A673 (cell line): ENCODE measurements at regions not wholly inside any gene's neighbourhood (a gene's known extent, or its start where the extent isn't known, plus 50 kb on each side); places are given as distances from the start of the nearest gene placed in this dataset.

ENCODE experiments used
- BruUV-seq: library from RNA; stranded (reverse); fragments of 400-500 nt; replicated peaks from 2 replicates; lab custom pipeline; 2021; lab: Mats Ljungman, UMichigan
- CTCF ChIA-PET: fragments of 300-600 bp; sonication (Branson Sonifier 250); formaldehyde crosslinking; loops from one replicate; lab custom pipeline; 2022; ENCODE audit warnings: antibody characterized with exemption; lab: Charles Lee
- POLR2A ChIA-PET: fragments of 300-600 bp; sonication (Branson Sonifier 250); formaldehyde crosslinking; loops from one replicate; lab custom pipeline; 2022; ENCODE audit warnings: antibody characterized with exemption; ENCODE audit not compliant: low non-redundant PET; lab: Charles Lee
- DNase-seq: peaks from one replicate; pipeline ENCODE4 v3.0.0-alpha.2; 2015; ENCODE audit warnings: low spot score
- H3K27ac ChIP-seq: fragments of 200-600 bp; sonication (generic); 2 replicates; pipeline ENCODE4 v1.5.1; 2016; ENCODE audit warnings: mixed run types, low read depth, mild to moderate bottlenecking, mixed read lengths, antibody characterized with exemption, low read length; ENCODE audit not compliant: poor library complexity, severe bottlenecking
- H3K27me3 ChIP-seq: fragments of 200-600 bp; sonication (generic); replicated peaks from 2 replicates; pipeline ENCODE4 v1.6.1; 2017; ENCODE audit warnings: mixed run types, low read depth, mild to moderate bottlenecking, mixed read lengths, antibody characterized with exemption, low read length; ENCODE audit not compliant: insufficient read depth, poor library complexity
- H3K36me3 ChIP-seq: fragments of 200-600 bp; sonication (generic); 2 replicates; pipeline ENCODE4 v1.6.1; 2016; ENCODE audit warnings: mixed run types, mild to moderate bottlenecking, mixed read lengths, antibody characterized with exemption, low read length; ENCODE audit not compliant: insufficient read depth, poor library complexity, severe bottlenecking
- H3K4me1 ChIP-seq: fragments of 200-600 bp; sonication (generic); 2 replicates; pipeline ENCODE4 v1.6.1; 2017; ENCODE audit warnings: mixed run types, mild to moderate bottlenecking, mixed read lengths, antibody characterized with exemption, low read length; ENCODE audit not compliant: insufficient read depth, poor library complexity, severe bottlenecking
- H3K4me3 ChIP-seq: fragments of 200-600 bp; sonication (generic); 2 replicates; pipeline ENCODE4 v1.5.1; 2016; ENCODE audit warnings: low read depth, mixed run types, mild to moderate bottlenecking, mixed read lengths, low read length; ENCODE audit not compliant: poor library complexity, severe bottlenecking
- H3K9me3 ChIP-seq: fragments of 200-600 bp; sonication (generic); 2 replicates; pipeline ENCODE4 v1.6.1; 2016; ENCODE audit warnings: mixed run types, low read depth, mild to moderate bottlenecking, mixed read lengths, antibody characterized with exemption, low read length; ENCODE audit not compliant: poor library complexity, severe bottlenecking
- CTCF ChIP-seq: fragments of 300-800, 200-600 bp; sonication (generic); conservative IDR thresholded peaks from 2 replicates; pipeline ENCODE4 v1.5.1; 2017; ENCODE audit warnings: low read depth, mild to moderate bottlenecking, antibody characterized with exemption, low read length, moderate library complexity, mixed read lengths
- EZH2 ChIP-seq: fragments of 200-600 bp; sonication (generic); IDR thresholded peaks from 2 replicates; pipeline ENCODE4 v1.6.1; 2017; ENCODE audit warnings: borderline replicate concordance, low read depth, mild to moderate bottlenecking, mixed read lengths, antibody characterized with exemption, low read length; ENCODE audit not compliant: poor library complexity, severe bottlenecking
- intact Hi-C: fragments of 100-400 bp; cut with micrococcal nuclease; formaldehyde crosslinking; loops from one replicate; pipeline ENCODE4 v1.10.0; 2022; ENCODE audit not compliant: unreplicated experiment

DNA sequence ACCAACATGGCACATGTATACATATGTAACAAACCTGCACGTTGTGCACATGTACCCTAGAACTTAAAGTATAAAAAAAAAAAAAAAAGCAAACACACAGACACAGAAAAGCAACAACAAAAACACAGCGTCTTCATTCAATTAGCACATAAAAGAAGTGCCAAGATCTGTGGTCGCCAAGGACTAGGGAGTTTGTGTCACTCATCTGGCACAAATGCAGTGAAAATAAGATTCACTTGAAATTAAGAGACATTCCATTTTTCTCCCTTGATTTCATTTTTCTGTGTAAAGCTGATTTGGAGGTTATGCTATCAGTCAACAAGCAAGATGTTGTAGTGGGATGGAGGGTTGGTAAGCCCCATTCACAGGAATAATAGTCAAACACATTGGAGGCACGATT, 115.3 kb downstream of the FAT4 start:
- Histone ChIP-seq H3K36me3 (peaks cover 4% of the 10 kb centered on the region), H3K27ac (no peak overlapping the region), H3K27me3 (no peaks in the 10 kb centered on the region), H3K4me3 (no peak overlapping the region), H3K4me1 (peaks cover 7% of the 10 kb centered on the region), H3K9me3 (no peaks in the 10 kb centered on the region)
- POLR2A ChIA-PET, result no interaction called here
- no peak for TF ChIP-seq EZH2
- no peak for TF ChIP-seq CTCF
- DNase-seq, result no peak
- no TSS peak for BruUV-seq
- intact Hi-C loops, result no loop called here
- CTCF ChIA-PET, result no interaction called here

GRCh38 chr4:125432078-125432477, 117.3 kb downstream of the FAT4 start:
- peaks cover 7% of the 10 kb centered on the region for H3K36me3 ChIP-seq
- H3K27me3 ChIP-seq, result no peaks in the 10 kb centered on the region
- CTCF ChIA-PET, result no interaction called here
- H3K4me1 ChIP-seq, result peaks cover 7% of the 10 kb centered on the region
- DNase-seq, result peak; percentile 39
- H3K27ac ChIP-seq, result no peak overlapping the region
- no peak overlapping the region for H3K4me3 ChIP-seq
- H3K9me3 ChIP-seq, result no peaks in the 10 kb centered on the region
- intact Hi-C loops, result no loop called here
- TF ChIP-seq CTCF (peak; percentile 46), EZH2 (no peak)
- BruUV-seq, result no TSS peak
- POLR2A ChIA-PET, result no interaction called here

DNA sequence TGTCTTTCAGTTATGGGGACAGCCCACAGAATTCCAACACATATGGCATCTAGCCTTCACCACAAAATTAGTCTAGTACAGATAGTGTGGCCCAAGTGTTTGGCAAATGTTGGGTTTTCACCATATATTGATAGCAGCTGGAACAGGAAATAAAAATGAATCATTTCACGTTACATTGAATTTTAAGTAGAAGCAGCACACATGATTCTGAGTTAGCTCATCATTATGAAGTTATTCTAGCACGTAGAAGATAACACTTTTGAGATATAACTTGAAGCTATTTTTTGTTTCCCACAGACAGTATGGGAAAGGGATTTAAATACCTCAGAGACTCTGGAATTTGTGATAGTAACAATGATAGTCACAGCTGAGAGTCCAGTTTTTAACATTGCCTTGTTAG, 118.7 kb downstream of the FAT4 start:
- no peak for TF ChIP-seq CTCF
- TF ChIP-seq EZH2, result no peak
- Histone ChIP-seq H3K4me1 (peaks cover 7% of the 10 kb centered on the region), H3K9me3 (no peaks in the 10 kb centered on the region), H3K27ac (no peak overlapping the region), H3K4me3 (no peak overlapping the region), H3K36me3 (peaks cover 7% of the 10 kb centered on the region), H3K27me3 (no peaks in the 10 kb centered on the region)
- ChIA-PET POLR2A (interaction anchor here (0.6 kb wide), 1 partner anchor 908 kb away, joined by 3 read pairs; no protein-coding TSS in a partner anchor), CTCF (no interaction called here)
- intact Hi-C loops, result no loop called here
- peak; percentile 43 for DNase-seq
- no TSS peak for BruUV-seq
